ENCODE measurements at regions not wholly inside any gene's neighbourhood (a gene's known extent, or its start where the extent isn't known, plus 50 kb on each side); places are given as distances from the start of the nearest gene placed in this dataset.

- WGBS, 2 donors, result 55 to 64% methylated on average over 5 of the region's 5 CpGs
- intact Hi-C loops (cut with DNase I), result no loop called here
- H3K4me3 ChIP-seq, result no peak overlapping the region
- ATAC-seq (no peak), DNase-seq (no peak)
- H3K27ac ChIP-seq, result no peak overlapping the region
- no peaks in the 10 kb centered on the region for H3K9me3 ChIP-seq
- TF ChIP-seq CTCF (IDR thresholded peaks at IDR 0.05), result no peak
- H3K36me3 ChIP-seq, result no peaks in the 10 kb centered on the region
- H3K27me3 ChIP-seq, result peaks cover 0 to 39% (median 24%) of the 10 kb centered on the region in 7 donors
- no peaks in the 10 kb centered on the region for H3K4me1 ChIP-seq
These were observed 64.1 kb upstream of the ETV3 start for GRCh38 chr1:157202331-157202730.

- Histone ChIP-seq H3K36me3 (no peaks in the 10 kb centered on the region), H3K27me3 (peaks cover 0 to 39% (median 24%) of the 10 kb centered on the region in 7 donors), H3K4me3 (no peak overlapping the region), H3K27ac (no peak overlapping the region), H3K9me3 (no peaks in the 10 kb centered on the region), H3K4me1 (no peaks in the 10 kb centered on the region)
- TF ChIP-seq CTCF (IDR thresholded peaks at IDR 0.05), result no peak
- WGBS, 2 donors, result 69 to 73% methylated on average over 4 of the region's 4 CpGs
- ATAC-seq (no peak), DNase-seq (no peak)
- intact Hi-C loops (cut with DNase I), result no loop called here
These were observed 63.6 kb upstream of the ETV3 start for GRCh38 chr1:157201767-157202166.

GRCh38 chr1:157200451-157200850 lies 62.3 kb upstream of the ETV3 start:
- Histone ChIP-seq H3K36me3 (no peaks in the 10 kb centered on the region), H3K9me3 (no peaks in the 10 kb centered on the region), H3K27ac (no peak overlapping the region), H3K4me3 (no peak overlapping the region), H3K27me3 (peaks cover 0 to 50% (median 37%) of the 10 kb centered on the region in 7 donors), H3K4me1 (no peaks in the 10 kb centered on the region)
- no peak for DNase-seq
- no peak for TF ChIP-seq CTCF (IDR thresholded peaks at IDR 0.05)
- intact Hi-C loops (cut with DNase I), result no loop called here
- 68 to 76% methylated on average over 8 of the region's 8 CpGs for WGBS, 2 donors
- ATAC-seq, result no peak

- no peak for ATAC-seq
- TF ChIP-seq CTCF (IDR thresholded peaks at IDR 0.05), result no peak
- Histone ChIP-seq H3K27me3 (peaks cover 8 to 56% (median 40%) of the 10 kb centered on the region in 7 donors), H3K36me3 (no peaks in the 10 kb centered on the region), H3K27ac (no peak overlapping the region), H3K9me3 (no peaks in the 10 kb centered on the region), H3K4me1 (peaks cover 0 to 5% (median 0%) of the 10 kb centered on the region in 9 donors), H3K4me3 (no peak overlapping the region)
- intact Hi-C loops (cut with DNase I), result loop anchor here in 6 of 10 donors (5.0 to 10.0 kb wide), 4 partner anchors 165 to 298 kb away; no protein-coding TSS in a partner anchor
- no peak for DNase-seq
- WGBS, 2 donors, result 59 to 61% methylated on average over 3 of the region's 3 CpGs
These were observed 61.2 kb upstream of the ETV3 start for GRCh38 chr1:157199421-157199755.
